ENCODE measurements at regions not wholly inside any gene's neighbourhood (a gene's known extent, or its start where the extent isn't known, plus 50 kb on each side); places are given as distances from the start of the nearest gene placed in this dataset.

- TF ChIP-seq CTCF (IDR thresholded peaks at IDR 0.05) (no peak), EZH2 (IDR thresholded peaks at IDR 0.05; ENCODE audit: borderline replicate concordance, insufficient read depth, low read depth, low read length, poor library complexity, severe bottlenecking) (no peak)
These were observed 87.9 kb downstream of the GMNC start for GRCh38 chr3:190774633-190775032.
